Stimulated activated CD4-positive, alpha-beta T cell treated with anti-CD3 and anti-CD28 coated beads, TNF-alpha, amount 100 ng/mL, for 24 hours (primary cell): ENCODE measurements at regions not wholly inside any gene's neighbourhood (a gene's known extent, or its start where the extent isn't known, plus 50 kb on each side); places are given as distances from the start of the nearest gene placed in this dataset.
A peak's percentile ranks its signal among the peaks of the same experiment; 100 is the strongest.
"Not testable (repeated sequence)": the region's sequence is repeated elsewhere in the genome, so short reads cannot be mapped to it uniquely, and the experiment has no call there.

Experiments used
- DNase-seq, 3 experiments: peaks; one replicate each; pipeline ENCODE4 v3.0.0-alpha.2; 2020; ENCODE audit warnings: low read depth in 3 of 3

GRCh38 chr1:55466373-55466772 is 251.2 kb upstream of the USP24 start:
- no peak for DNase-seq

GRCh38 chr1:55464550-55464949 is 249.4 kb upstream of the USP24 start:
- DNase-seq: no peak

- DNase-seq: no peak
Observed at GRCh38 chr1:55463814-55464475, 248.8 kb upstream of the USP24 start.

GRCh38 chr1:55457874-55458273 is 242.7 kb upstream of the USP24 start:
- no peak for DNase-seq

- no peak for DNase-seq
Observed at GRCh38 chr1:55456971-55457370, 241.8 kb upstream of the USP24 start.

- DNase-seq: no peak
Observed at GRCh38 chr1:55448261-55448660, 233.1 kb upstream of the USP24 start.

- DNase-seq: no peak
Observed at GRCh38 chr1:55447488-55447887, 232.3 kb upstream of the USP24 start.

- DNase-seq: no peak
Observed at GRCh38 chr1:55446351-55446750, 231.2 kb upstream of the USP24 start.

- DNase-seq: peak in 1 of 3 experiments; percentile 3
Observed at GRCh38 chr1:55445416-55445815, 230.3 kb upstream of the USP24 start.

- no peak for DNase-seq
Observed at GRCh38 chr1:55444667-55445066, 229.5 kb upstream of the USP24 start.

- no peak for DNase-seq
Observed at GRCh38 chr1:55443175-55443915, 228.2 kb upstream of the USP24 start.

- DNase-seq: no peak
Observed at GRCh38 chr1:55441489-55441888, 226.3 kb upstream of the USP24 start.

- DNase-seq: no peak
Observed at GRCh38 chr1:55437692-55438091, 222.5 kb upstream of the USP24 start.

GRCh38 chr1:55430720-55431119 is 215.6 kb upstream of the USP24 start:
- not testable (repeated sequence) for DNase-seq

GRCh38 chr1:55430206-55430605 is 215.0 kb upstream of the USP24 start:
- not testable (repeated sequence) for DNase-seq

GRCh38 chr1:55428944-55429931 is 214.1 kb upstream of the USP24 start:
- no peak for DNase-seq

GRCh38 chr1:55428231-55428630 is 213.1 kb upstream of the USP24 start:
- DNase-seq: no peak

- DNase-seq: no peak
Observed at GRCh38 chr1:55427606-55428005, 212.4 kb upstream of the USP24 start.

GRCh38 chr1:55426619-55427018 is 211.5 kb upstream of the USP24 start:
- DNase-seq: no peak

GRCh38 chr1:55426156-55426555 is 211.0 kb upstream of the USP24 start:
- no peak for DNase-seq

- DNase-seq: no peak
Observed at GRCh38 chr1:55425310-55425930, 210.3 kb upstream of the USP24 start.

GRCh38 chr1:55423376-55423775 is 208.2 kb upstream of the USP24 start:
- no peak for DNase-seq
